ENCODE measurements at regions not wholly inside any gene's neighbourhood (a gene's known extent, or its start where the extent isn't known, plus 50 kb on each side); places are given as distances from the start of the nearest gene placed in this dataset.

- DNase-seq = no peak
- Mint-ChIP-seq H3K4me3 (no peak overlapping the region), H3K4me1 (no peaks in the 10 kb centered on the region), H3K9me3 (no peaks in the 10 kb centered on the region), H3K36me3 (no peaks in the 10 kb centered on the region), H3K27ac (no peak overlapping the region), H3K27me3 (peaks cover 9 to 14% of the 10 kb centered on the region in 2 donors)
- no peak overlapping the region for H3K27ac ChIP-seq (ENCODE audit: low read length)
- H3K36me3 ChIP-seq (ENCODE audit: control insufficient read depth in 2 of 2, extremely low read depth in 1 of 2, insufficient read depth in 1 of 2, low read length in 1 of 2) = no peaks in the 10 kb centered on the region
- no peaks in the 10 kb centered on the region for H3K9me3 ChIP-seq
- no peaks in the 10 kb centered on the region for H3K4me1 ChIP-seq (ENCODE audit: control insufficient read depth in 1 of 2, extremely low read depth in 1 of 2, insufficient read depth in 2 of 2, low read length in 2 of 2)
- H3K4me3 ChIP-seq (ENCODE audit: control insufficient read depth in 1 of 2, extremely low read depth in 1 of 2, low read length in 1 of 2) = no peak overlapping the region
- ChIA-PET POLR2A (no interaction called here), CTCF (no interaction called here)
- WGBS (ENCODE audit: insufficient coverage) = 50% methylated on average over 3 of the region's 3 CpGs
- ATAC-seq (replicated peaks in 1 of 4) = no peak
- peaks cover 0 to 3% of the 10 kb centered on the region in 2 experiments for H3K27me3 ChIP-seq (replicated peaks in 1 of 2; ENCODE audit: control insufficient read depth in 2 of 2, extremely low read depth in 1 of 2, insufficient read depth in 2 of 2, low read length in 1 of 2)
Measured at GRCh38 chr21:17368748-17369363, 144.0 kb upstream of the CXADR start.

- 67% methylated on average over 2 of the region's 5 CpGs for WGBS (ENCODE audit: insufficient coverage)
- no peaks in the 10 kb centered on the region for H3K9me3 ChIP-seq
- ChIA-PET CTCF (no interaction called here), POLR2A (no interaction called here)
- H3K36me3 ChIP-seq (ENCODE audit: control insufficient read depth in 2 of 2, extremely low read depth in 1 of 2, insufficient read depth in 1 of 2, low read length in 1 of 2) = no peaks in the 10 kb centered on the region
- H3K4me1 ChIP-seq (ENCODE audit: control insufficient read depth in 1 of 2, extremely low read depth in 1 of 2, insufficient read depth in 2 of 2, low read length in 2 of 2) = no peaks in the 10 kb centered on the region
- no peak overlapping the region for H3K4me3 Mint-ChIP-seq
- no peaks in the 10 kb centered on the region for H3K36me3 Mint-ChIP-seq
- no peak overlapping the region for H3K27ac Mint-ChIP-seq
- no peak overlapping the region for H3K4me3 ChIP-seq (ENCODE audit: control insufficient read depth in 1 of 2, extremely low read depth in 1 of 2, low read length in 1 of 2)
- no peak overlapping the region for H3K27ac ChIP-seq (ENCODE audit: low read length)
- H3K27me3 Mint-ChIP-seq = peaks cover 18 to 25% of the 10 kb centered on the region in 2 donors
- ATAC-seq (replicated peaks in 1 of 4) = no peak
- peaks cover 0 to 3% of the 10 kb centered on the region in 2 experiments for H3K27me3 ChIP-seq (replicated peaks in 1 of 2; ENCODE audit: control insufficient read depth in 2 of 2, extremely low read depth in 1 of 2, insufficient read depth in 2 of 2, low read length in 1 of 2)
- no peak for DNase-seq
- peaks cover 0 to 4% (median 0%) of the 10 kb centered on the region in 3 donors for H3K9me3 Mint-ChIP-seq
- H3K4me1 Mint-ChIP-seq = no peaks in the 10 kb centered on the region
Measured at GRCh38 chr21:17370263-17370662, 142.6 kb upstream of the CXADR start.

- WGBS (ENCODE audit: insufficient coverage) = no CpG with 5 or more reads among the region's 5 CpGs
- Histone ChIP-seq H3K36me3 (ENCODE audit: control insufficient read depth in 2 of 2, extremely low read depth in 1 of 2, insufficient read depth in 1 of 2, low read length in 1 of 2) (no peaks in the 10 kb centered on the region), H3K9me3 (no peaks in the 10 kb centered on the region), H3K27ac (ENCODE audit: low read length) (no peak overlapping the region), H3K4me1 (ENCODE audit: control insufficient read depth in 1 of 2, extremely low read depth in 1 of 2, insufficient read depth in 2 of 2, low read length in 2 of 2) (no peaks in the 10 kb centered on the region), H3K27me3 (replicated peaks in 1 of 2; ENCODE audit: control insufficient read depth in 2 of 2, extremely low read depth in 1 of 2, insufficient read depth in 2 of 2, low read length in 1 of 2) (peaks cover 0 to 3% of the 10 kb centered on the region in 2 experiments), H3K4me3 (ENCODE audit: control insufficient read depth in 1 of 2, extremely low read depth in 1 of 2, low read length in 1 of 2) (no peak overlapping the region)
- no peak overlapping the region for H3K27ac Mint-ChIP-seq
- ATAC-seq (replicated peaks in 1 of 4) (no peak), DNase-seq (no peak)
- peaks cover 18 to 28% of the 10 kb centered on the region in 2 donors for H3K27me3 Mint-ChIP-seq
- ChIA-PET POLR2A (no interaction called here), CTCF (interaction anchor here in 1 of 2 donors (0.6 kb wide), 1 partner anchor 756 kb away, joined by 6 read pairs; no protein-coding TSS in a partner anchor)
- H3K36me3 Mint-ChIP-seq = no peaks in the 10 kb centered on the region
- peaks cover 0 to 4% (median 0%) of the 10 kb centered on the region in 3 donors for H3K9me3 Mint-ChIP-seq
- no peaks in the 10 kb centered on the region for H3K4me1 Mint-ChIP-seq
- H3K4me3 Mint-ChIP-seq = no peak overlapping the region
Measured at GRCh38 chr21:17370916-17371315, 141.9 kb upstream of the CXADR start.

GRCh38 chr21:17371450-17371849, 141.4 kb upstream of the CXADR start:
- Histone ChIP-seq H3K4me3 (ENCODE audit: control insufficient read depth in 1 of 2, extremely low read depth in 1 of 2, low read length in 1 of 2) (no peak overlapping the region), H3K9me3 (no peaks in the 10 kb centered on the region), H3K4me1 (ENCODE audit: control insufficient read depth in 1 of 2, extremely low read depth in 1 of 2, insufficient read depth in 2 of 2, low read length in 2 of 2) (no peaks in the 10 kb centered on the region), H3K27ac (ENCODE audit: low read length) (no peak overlapping the region), H3K36me3 (ENCODE audit: control insufficient read depth in 2 of 2, extremely low read depth in 1 of 2, insufficient read depth in 1 of 2, low read length in 1 of 2) (no peaks in the 10 kb centered on the region), H3K27me3 (replicated peaks in 1 of 2; ENCODE audit: control insufficient read depth in 2 of 2, extremely low read depth in 1 of 2, insufficient read depth in 2 of 2, low read length in 1 of 2) (peaks cover 0 to 3% of the 10 kb centered on the region in 2 experiments)
- ATAC-seq (replicated peaks in 1 of 4) (no peak), DNase-seq (no peak)
- no peak overlapping the region for H3K4me3 Mint-ChIP-seq
- peaks cover 18 to 28% of the 10 kb centered on the region in 2 donors for H3K27me3 Mint-ChIP-seq
- ChIA-PET CTCF (interaction anchor here in 1 of 2 donors (0.6 kb wide), 1 partner anchor 756 kb away, joined by 6 read pairs; no protein-coding TSS in a partner anchor), POLR2A (no interaction called here)
- no peak overlapping the region for H3K27ac Mint-ChIP-seq
- H3K9me3 Mint-ChIP-seq = peaks cover 0 to 4% (median 0%) of the 10 kb centered on the region in 3 donors
- no peaks in the 10 kb centered on the region for H3K4me1 Mint-ChIP-seq
- no peaks in the 10 kb centered on the region for H3K36me3 Mint-ChIP-seq
- no CpG with 5 or more reads among the region's 1 CpG for WGBS (ENCODE audit: insufficient coverage)

- CTCF ChIA-PET = no interaction called here
- no peaks in the 10 kb centered on the region for H3K36me3 Mint-ChIP-seq
- WGBS (ENCODE audit: insufficient coverage) = no CpG with 5 or more reads among the region's 2 CpGs
Measured at GRCh38 chr21:17372200-17372599, 140.6 kb upstream of the CXADR start.

GRCh38 chr21:17386498-17386897, 126.3 kb upstream of the CXADR start:
- H3K9me3 Mint-ChIP-seq = peaks cover 0 to 5% (median 0%) of the 10 kb centered on the region in 3 donors
- Histone ChIP-seq H3K27ac (ENCODE audit: low read length) (no peak overlapping the region), H3K9me3 (no peaks in the 10 kb centered on the region), H3K4me3 (ENCODE audit: control insufficient read depth in 1 of 2, extremely low read depth in 1 of 2, low read length in 1 of 2) (no peak overlapping the region), H3K4me1 (ENCODE audit: control insufficient read depth in 1 of 2, extremely low read depth in 1 of 2, insufficient read depth in 2 of 2, low read length in 2 of 2) (no peaks in the 10 kb centered on the region), H3K27me3 (replicated peaks in 1 of 2; ENCODE audit: control insufficient read depth in 2 of 2, extremely low read depth in 1 of 2, insufficient read depth in 2 of 2, low read length in 1 of 2) (no peaks in the 10 kb centered on the region), H3K36me3 (ENCODE audit: control insufficient read depth in 2 of 2, extremely low read depth in 1 of 2, insufficient read depth in 1 of 2, low read length in 1 of 2) (no peaks in the 10 kb centered on the region)
- ChIA-PET CTCF (interaction anchor here (0.6 to 5.7 kb wide), 11 partner anchors 9 to 579 kb away, joined by 3 to 79 read pairs (median 4); partner anchors contain the start of gene CXADR (in 1 of the 2)), POLR2A (interaction anchor here in 1 of 2 donors (0.9 kb wide), 1 partner anchor 215 kb away, joined by 4 read pairs; no protein-coding TSS in a partner anchor)
- no peak overlapping the region for H3K27ac Mint-ChIP-seq
- DNase-seq = no peak
- H3K36me3 Mint-ChIP-seq = no peaks in the 10 kb centered on the region
- WGBS (ENCODE audit: insufficient coverage) = no CpG with 5 or more reads among the region's 2 CpGs
- ATAC-seq (replicated peaks in 1 of 4) = no peak
- H3K27me3 Mint-ChIP-seq = peaks cover 0 to 12% of the 10 kb centered on the region in 2 donors
- no peak overlapping the region for H3K4me3 Mint-ChIP-seq
- no peaks in the 10 kb centered on the region for H3K4me1 Mint-ChIP-seq

More at GRCh38 chr21:17372200-17372599, 140.6 kb upstream of the CXADR start:
- DNase-seq (no peak), ATAC-seq (replicated peaks in 1 of 4) (no peak)
- H3K4me1 Mint-ChIP-seq = no peaks in the 10 kb centered on the region
- H3K27ac Mint-ChIP-seq = no peak overlapping the region
- Histone ChIP-seq H3K9me3 (no peaks in the 10 kb centered on the region), H3K4me3 (ENCODE audit: control insufficient read depth in 1 of 2, extremely low read depth in 1 of 2, low read length in 1 of 2) (no peak overlapping the region), H3K27ac (ENCODE audit: low read length) (no peak overlapping the region), H3K36me3 (ENCODE audit: control insufficient read depth in 2 of 2, extremely low read depth in 1 of 2, insufficient read depth in 1 of 2, low read length in 1 of 2) (no peaks in the 10 kb centered on the region), H3K27me3 (replicated peaks in 1 of 2; ENCODE audit: control insufficient read depth in 2 of 2, extremely low read depth in 1 of 2, insufficient read depth in 2 of 2, low read length in 1 of 2) (peaks cover 0 to 3% of the 10 kb centered on the region in 2 experiments), H3K4me1 (ENCODE audit: control insufficient read depth in 1 of 2, extremely low read depth in 1 of 2, insufficient read depth in 2 of 2, low read length in 2 of 2) (no peaks in the 10 kb centered on the region)
- peaks cover 18 to 28% of the 10 kb centered on the region in 2 donors for H3K27me3 Mint-ChIP-seq
- POLR2A ChIA-PET = no interaction called here
- no peak overlapping the region for H3K4me3 Mint-ChIP-seq
- peaks cover 0 to 4% (median 0%) of the 10 kb centered on the region in 3 donors for H3K9me3 Mint-ChIP-seq

All from T-cell (primary cell).